IMR-90 (cell line): ENCODE measurements at regions not wholly inside any gene's neighbourhood (a gene's known extent, or its start where the extent isn't known, plus 50 kb on each side); places are given as distances from the start of the nearest gene placed in this dataset.

ENCODE experiments used
- ATAC-seq: fragments of 200-7000 bp; cut with Tn5 transposase; 2 replicates; pipeline ENCODE4 v1.9.1; 2020; ENCODE audit warnings: low read depth, mild to moderate bottlenecking, moderate library complexity
- BruUV-seq: library from RNA; stranded (reverse); fragments of 400-500 nt; replicated peaks from 2 replicates; lab custom pipeline; 2021; lab: Mats Ljungman, UMichigan
- CTCF ChIA-PET: fragments of 300-600 bp; formaldehyde crosslinking; extraction: SDS; loops from one replicate; lab custom pipeline; 2021; ENCODE audit warnings: antibody characterized with exemption; lab: Yijun Ruan, JAX
- POLR2A ChIA-PET: fragments of 300-600 bp; sonication (Branson Sonifier 250); formaldehyde crosslinking; loops from one replicate; lab custom pipeline; 2022; ENCODE audit warnings: antibody characterized with exemption; ENCODE audit not compliant: unreplicated experiment; lab: Charles Lee
- DNase-seq: peaks from one replicate; pipeline ENCODE4 v3.0.0; 2013
- H2AFZ ChIP-seq: replicated peaks from 2 replicates; pipeline ENCODE3; 2013; ENCODE audit warnings: low read length, mild to moderate bottlenecking; ENCODE audit not compliant: poor library complexity
- H2AK5ac ChIP-seq: 2 replicates; pipeline ENCODE4 v1.6.1; 2013; ENCODE audit warnings: low read depth, low read length, inconsistent platforms
- H2AK9ac ChIP-seq: replicated peaks from 2 replicates; pipeline ENCODE3; 2013; ENCODE audit warnings: mild to moderate bottlenecking, low read depth, low read length, moderate library complexity; ENCODE audit not compliant: poor library complexity
- H2BK120ac ChIP-seq: 2 replicates; pipeline ENCODE4 v1.6.1; 2013; ENCODE audit warnings: low read depth, low read length, inconsistent platforms
- H2BK15ac ChIP-seq: 3 replicates; pipeline ENCODE4 v1.6.1; 2013; ENCODE audit warnings: low read depth, low read length, inconsistent platforms
- H2BK20ac ChIP-seq: 2 replicates; pipeline ENCODE4 v1.6.1; 2013; ENCODE audit warnings: low read depth, mild to moderate bottlenecking, inconsistent platforms, low read length, moderate library complexity
- H2BK5ac ChIP-seq: 2 replicates; pipeline ENCODE4 v1.6.1; 2013; ENCODE audit warnings: mild to moderate bottlenecking, low read depth, low read length, inconsistent platforms; ENCODE audit not compliant: poor library complexity, severe bottlenecking
- H3K14ac ChIP-seq: replicated peaks from 2 replicates; pipeline ENCODE4 v1.6.1; 2013; ENCODE audit warnings: low read depth, low read length, inconsistent platforms
- H3K18ac ChIP-seq: 2 replicates; pipeline ENCODE4 v1.6.1; 2013; ENCODE audit warnings: low read depth, low read length, control low read depth
- H3K23ac ChIP-seq: 2 replicates; pipeline ENCODE4 v1.6.1; 2013; ENCODE audit warnings: low read depth, low read length, inconsistent platforms
- H3K27ac ChIP-seq: 2 replicates; pipeline ENCODE4 v1.5.1; 2013; ENCODE audit warnings: mild to moderate bottlenecking, control low read depth, low read length; ENCODE audit not compliant: insufficient read depth
- H3K27me3 ChIP-seq: 2 replicates; pipeline ENCODE4 v1.6.1; 2013; ENCODE audit warnings: low read length; ENCODE audit not compliant: control insufficient read depth, insufficient read depth
- H3K36me3 ChIP-seq: 2 replicates; pipeline ENCODE4 v1.6.1; 2013; ENCODE audit warnings: low read length, mixed read lengths; ENCODE audit not compliant: control insufficient read depth, insufficient read depth
- H3K4ac ChIP-seq: 2 replicates; pipeline ENCODE4 v1.6.1; 2013; ENCODE audit warnings: low read depth, low read length, inconsistent platforms
- H3K4me1 ChIP-seq: 2 replicates; pipeline ENCODE4 v1.6.1; 2013; ENCODE audit warnings: low read length, mixed read lengths; ENCODE audit not compliant: control insufficient read depth, insufficient read depth
- H3K4me2 ChIP-seq: 2 replicates; pipeline ENCODE4 v1.6.1; 2013; ENCODE audit warnings: low read depth, mild to moderate bottlenecking, control low read depth, low read length, moderate library complexity
- H3K4me3 ChIP-seq: 2 replicates; pipeline ENCODE4 v1.5.1; 2013; ENCODE audit warnings: low read depth, mild to moderate bottlenecking, control low read depth, low read length, moderate library complexity; ENCODE audit not compliant: insufficient read depth
- H3K56ac ChIP-seq: 2 replicates; pipeline ENCODE4 v1.6.1; 2013; ENCODE audit warnings: low read length, inconsistent platforms; ENCODE audit not compliant: insufficient read depth; ENCODE audit errors: extremely low read depth
- H3K79me1 ChIP-seq, 2 experiments: 2 replicates each; pipeline ENCODE4 v1.6.1; 2013; ENCODE audit warnings: low read length in 2 of 2, inconsistent platforms in 1 of 2, low read depth in 1 of 2
- H3K9ac ChIP-seq: 2 replicates; pipeline ENCODE4 v1.6.1; 2013; ENCODE audit warnings: low read depth, low read length, control low read depth
- H3K9me1 ChIP-seq: 2 replicates; pipeline ENCODE4 v1.6.1; 2013; ENCODE audit warnings: low read length, inconsistent platforms; ENCODE audit not compliant: insufficient read depth
- H3K9me3 ChIP-seq: 2 replicates; pipeline ENCODE4 v1.6.1; 2013; ENCODE audit warnings: low read length; ENCODE audit not compliant: control insufficient read depth, insufficient read depth
- H4K20me1 ChIP-seq: 2 replicates; pipeline ENCODE4 v1.6.1; 2013; ENCODE audit warnings: low read length, inconsistent platforms; ENCODE audit not compliant: insufficient read depth
- H4K5ac ChIP-seq: 2 replicates; pipeline ENCODE4 v1.6.1; 2013; ENCODE audit warnings: mild to moderate bottlenecking, low read depth, low read length, control low read depth
- H4K8ac ChIP-seq, 2 experiments: 2 replicates each; pipeline ENCODE4 v1.6.1; 2013; ENCODE audit warnings: low read depth in 2 of 2, low read length in 2 of 2, control low read depth in 1 of 2, inconsistent platforms in 1 of 2
- H4K91ac ChIP-seq: 2 replicates; pipeline ENCODE4 v1.6.1; 2013; ENCODE audit warnings: low read depth, low read length, inconsistent platforms; ENCODE audit not compliant: insufficient read depth
- MAZ ChIP-seq: IDR thresholded peaks from 2 replicates; pipeline ENCODE4 v1.6.1; 2012; ENCODE audit warnings: low read depth, mild to moderate bottlenecking, low read length, improper control_type of control experiment, moderate library complexity, borderline replicate concordance
- POLR2A ChIP-seq: IDR thresholded peaks from 2 replicates; pipeline ENCODE4 v1.6.1; 2012; ENCODE audit warnings: mild to moderate bottlenecking, low read depth, low read length
- WGBS, 2 experiments: methylation state at CpG; one replicate each; pipeline versions ENCODE4 v1.1.5 to v1.1.7; 2013; ENCODE audit warnings: missing lambda C conversion rate in 2 of 2; ENCODE audit not compliant: insufficient read length in 1 of 2; ENCODE audit errors: extremely low coverage in 2 of 2; 5-methylcytosine and 5-hydroxymethylcytosine counted together
- dilution Hi-C: fragments of 300-500 bp; cut with HindIII; formaldehyde crosslinking; loops from one replicate; pipeline ENCODE4 v1.14.3; 2018; ENCODE audit warnings: low sequenced_read_pairs; ENCODE audit not compliant: unreplicated experiment
- in situ Hi-C: fragments of 300-500 bp; cut with MboI; formaldehyde crosslinking; loops from 3 replicates; pipeline ENCODE4 v1.14.3; 2019; ENCODE audit warnings: low sequenced_read_pairs, inconsistent platforms, mixed read lengths
- intact Hi-C: fragments of 100-400 bp; cut with micrococcal nuclease; formaldehyde crosslinking; loops from 2 replicates; pipeline ENCODE4 v1.10.0; 2022

DNA sequence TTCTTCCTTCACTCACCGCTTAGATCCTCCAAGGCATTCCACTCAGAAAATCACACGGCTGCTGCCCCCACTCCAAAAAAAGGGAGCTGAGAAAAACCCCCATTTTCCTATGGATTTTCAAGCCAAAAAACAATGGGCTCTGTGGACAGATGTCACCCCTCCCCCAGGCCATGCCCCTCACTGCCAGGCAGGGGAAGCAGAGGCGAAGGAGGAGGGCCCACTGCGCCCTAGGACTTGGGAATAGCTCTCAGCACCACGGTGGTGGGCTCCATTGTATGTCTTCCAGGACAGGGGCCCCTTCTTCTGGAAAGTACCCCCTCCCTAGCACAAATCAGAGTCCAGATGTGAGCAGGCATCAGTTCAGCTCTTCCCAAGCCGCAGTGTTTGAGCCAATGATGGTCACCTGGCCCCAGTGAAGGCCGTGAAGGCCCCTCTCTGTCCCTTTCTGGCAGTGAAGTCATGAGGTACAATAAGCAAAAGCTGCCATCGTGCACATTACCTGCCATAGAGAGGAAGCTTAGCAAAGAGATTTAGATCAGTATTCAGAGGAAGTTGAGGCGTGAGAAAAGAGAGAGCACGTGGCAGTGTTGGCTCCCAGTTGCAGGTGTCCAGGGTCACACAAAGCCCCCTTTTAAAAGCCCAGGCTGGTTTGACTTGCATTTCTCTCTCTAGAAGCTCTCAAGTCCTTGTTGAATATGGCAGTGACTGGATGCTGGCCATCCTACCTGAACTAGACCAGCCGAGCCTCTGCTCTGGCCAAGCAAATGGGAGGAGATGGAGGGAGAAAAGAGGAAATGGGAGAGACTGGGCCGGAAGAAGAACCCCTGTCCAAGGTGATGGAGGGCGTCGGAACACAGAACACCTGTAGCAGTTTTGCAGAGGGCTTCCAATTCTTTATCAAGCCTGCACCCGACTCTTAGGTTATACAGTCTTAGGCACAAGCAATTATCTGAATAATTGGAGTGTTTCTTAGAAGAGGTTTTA, 149.0 kb downstream of the TOMM20 start:
- Histone ChIP-seq H3K4me3 (no peak overlapping the region), H3K79me1 (peaks cover 0 to 21% of the 10 kb centered on the region in 2 experiments; a peak in 2 of 4 replicates), H3K56ac (peak overlapping the region; percentile 96; the same call in 1 of the 2 replicates), H3K18ac (peak overlapping the region; percentile 91), H3K27me3 (no peaks in the 10 kb centered on the region), H3K4me2 (peak overlapping the region; percentile 68), H3K4me1 (peaks cover 51% of the 10 kb centered on the region), H2BK120ac (peak overlapping the region; percentile 99), H2AFZ (peak overlapping the region; percentile 53), H4K8ac (peak overlapping the region; percentile 69 to 97), H4K5ac (peak overlapping the region; percentile 92), H3K14ac (peak overlapping the region; percentile 39), H3K4ac (peak overlapping the region; percentile 97), H4K91ac (peak overlapping the region; percentile 97), H2BK20ac (peak overlapping the region; percentile 99), H2AK5ac (peak overlapping the region; percentile 90), H3K23ac (peak overlapping the region; percentile 82), H3K27ac (peak overlapping the region; percentile 96), H4K20me1 (no peaks in the 10 kb centered on the region), H3K9ac (peak overlapping the region; percentile 44), H3K9me3 (no peaks in the 10 kb centered on the region), H3K36me3 (no peaks in the 10 kb centered on the region), H2BK5ac (peak overlapping the region; percentile 97), H2AK9ac (peak overlapping the region; percentile 81), H3K9me1 (peaks cover 45% of the 10 kb centered on the region), H2BK15ac (peak overlapping the region; percentile 79)
- DNase-seq: no peak
- 87% methylated on average over 3 of the region's 15 CpGs; no CpG with 5 or more reads in 1 of the 2 experiments for whole genome bisulfite sequencing, 2 experiments
- no TSS peak for BruUV-seq
- POLR2A ChIA-PET: no interaction called here
- ATAC-seq: no peak
- CTCF ChIA-PET: interaction anchor here (1.0 to 1.3 kb wide), 2 partner anchors 9 to 104 kb away, joined by 3 to 6 read pairs; no protein-coding TSS in a partner anchor
- dilution Hi-C loops (no loop called here), in situ Hi-C loops (loop anchor here (5.0 to 10.0 kb wide), 3 partner anchors 103 to 482 kb away; no protein-coding TSS in a partner anchor), intact Hi-C loops (loop anchor here (2.0 kb wide), 1 partner anchor 103 kb away; no protein-coding TSS in a partner anchor)
- TF ChIP-seq POLR2A (peak; percentile 47; the same call in 1 of the 2 replicates), MAZ (no peak; the same call in 1 of the 2 replicates)
